A549 (cell line): ENCODE measurements at regions not wholly inside any gene's neighbourhood (a gene's known extent, or its start where the extent isn't known, plus 50 kb on each side); places are given as distances from the start of the nearest gene placed in this dataset.

Source experiments
- CBX8 ChIP-seq: fragments of 200-600 bp; sonication (generic); IDR thresholded peaks from 2 replicates; pipeline ENCODE4 v1.6.1; 2016
- CHD2 ChIP-seq: fragments of 150-350 bp; IDR thresholded peaks from 2 replicates; pipeline ENCODE4 v1.6.1; 2014; ENCODE audit warnings: low read length; ENCODE audit not compliant: partially characterized antibody
- EP300 ChIP-seq, 2 experiments: fragments of >200 bp; sonication (Bioruptor Twin); formaldehyde crosslinking; IDR thresholded peaks; 2 replicates in 1 of 2; 3 replicates in 1 of 2; pipeline ENCODE4 v1.6.1; 2016 to 2017
- JUN ChIP-seq, 2 experiments: fragments of >200 bp; sonication (Bioruptor Twin); formaldehyde crosslinking; IDR thresholded peaks; 2 replicates in 1 of 2; 3 replicates in 1 of 2; pipeline ENCODE4 v1.6.1; 2016 to 2017
- NPAS2 ChIP-seq: fragments of 250-450 bp; sonication (Bioruptor Pico); IDR thresholded peaks from 2 replicates; pipeline ENCODE4 v1.8.0; 2022; ENCODE audit warnings: mild to moderate bottlenecking, moderate library complexity, borderline replicate concordance
- POLR2A ChIP-seq: IDR thresholded peaks from 2 replicates; pipeline ENCODE4 v1.6.1; 2012; ENCODE audit warnings: mild to moderate bottlenecking, low read length
- TP53 ChIP-seq: fragments of 250-450 bp; sonication (Bioruptor Pico); IDR thresholded peaks from 2 replicates; pipeline ENCODE4 v1.5.0; 2021; ENCODE audit warnings: mild to moderate bottlenecking, moderate library complexity
- TF ChIP-seq, protein P1 (sequence below): fragments of >200 bp; sonication (Bioruptor Twin); formaldehyde crosslinking; IDR thresholded peaks from 3 replicates; pipeline ENCODE4 v1.5.1; 2016
- TF ChIP-seq, protein P2 (sequence below): IDR thresholded peaks from 2 replicates; pipeline ENCODE4 v1.6.1; 2012

DNA sequence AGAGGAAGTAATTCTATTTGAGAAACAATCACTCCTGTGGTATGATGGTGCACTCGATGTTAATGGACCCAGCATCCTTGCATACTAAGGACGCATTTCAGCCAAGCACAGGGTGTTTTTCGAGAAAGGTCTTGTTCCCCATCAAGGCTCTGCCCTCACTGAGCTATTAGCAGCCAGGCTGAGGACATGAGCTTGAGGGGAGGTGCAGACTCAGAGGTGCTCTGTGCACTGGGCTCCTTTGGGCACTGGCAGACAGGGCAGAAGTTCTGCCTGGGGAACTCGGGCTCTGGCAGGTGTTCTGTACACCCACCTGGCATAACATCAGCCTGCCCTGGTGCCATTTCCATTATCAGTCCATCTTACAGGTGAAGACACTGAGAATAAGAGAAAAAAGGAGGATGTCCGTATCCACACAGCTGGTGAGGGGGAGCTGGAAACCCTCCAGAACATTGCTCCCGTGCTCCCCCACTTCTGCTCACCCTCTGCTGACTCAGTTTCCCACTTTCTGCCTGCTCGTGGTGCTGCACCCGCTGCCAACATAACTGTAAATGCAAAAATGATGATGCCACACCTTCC is 92.7 kb upstream of the RET start:
- TF ChIP-seq, protein P1, sequence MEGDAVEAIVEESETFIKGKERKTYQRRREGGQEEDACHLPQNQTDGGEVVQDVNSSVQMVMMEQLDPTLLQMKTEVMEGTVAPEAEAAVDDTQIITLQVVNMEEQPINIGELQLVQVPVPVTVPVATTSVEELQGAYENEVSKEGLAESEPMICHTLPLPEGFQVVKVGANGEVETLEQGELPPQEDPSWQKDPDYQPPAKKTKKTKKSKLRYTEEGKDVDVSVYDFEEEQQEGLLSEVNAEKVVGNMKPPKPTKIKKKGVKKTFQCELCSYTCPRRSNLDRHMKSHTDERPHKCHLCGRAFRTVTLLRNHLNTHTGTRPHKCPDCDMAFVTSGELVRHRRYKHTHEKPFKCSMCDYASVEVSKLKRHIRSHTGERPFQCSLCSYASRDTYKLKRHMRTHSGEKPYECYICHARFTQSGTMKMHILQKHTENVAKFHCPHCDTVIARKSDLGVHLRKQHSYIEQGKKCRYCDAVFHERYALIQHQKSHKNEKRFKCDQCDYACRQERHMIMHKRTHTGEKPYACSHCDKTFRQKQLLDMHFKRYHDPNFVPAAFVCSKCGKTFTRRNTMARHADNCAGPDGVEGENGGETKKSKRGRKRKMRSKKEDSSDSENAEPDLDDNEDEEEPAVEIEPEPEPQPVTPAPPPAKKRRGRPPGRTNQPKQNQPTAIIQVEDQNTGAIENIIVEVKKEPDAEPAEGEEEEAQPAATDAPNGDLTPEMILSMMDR = no peak
- TF ChIP-seq EP300 (IDR thresholded peaks at IDR 0.05) (no peak), JUN (IDR thresholded peaks at IDR 0.05) (no peak), POLR2A (no peak), TP53 (CRISPR knock-in tag) (no peak), CBX8 (no peak), NPAS2 (no peak), CHD2 (no peak)
- TF ChIP-seq, protein P2, sequence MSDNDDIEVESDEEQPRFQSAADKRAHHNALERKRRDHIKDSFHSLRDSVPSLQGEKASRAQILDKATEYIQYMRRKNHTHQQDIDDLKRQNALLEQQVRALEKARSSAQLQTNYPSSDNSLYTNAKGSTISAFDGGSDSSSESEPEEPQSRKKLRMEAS = no peak
